Gastrocnemius medialis (tissue), 4 donors: ENCODE measurements at regions not wholly inside any gene's neighbourhood (a gene's known extent, or its start where the extent isn't known, plus 50 kb on each side); places are given as distances from the start of the nearest gene placed in this dataset.

Experiments
- CTCF ChIP-seq, 5 experiments: fragments of 450-650 bp in 3 of 5; fragments of 200-600 bp in 2 of 5; sonication (generic) in 2 of 5; IDR thresholded peaks in 4 of 5; conservative IDR thresholded peaks in 1 of 5; 1 replicate in 4 of 5; 2 replicates in 1 of 5; pipeline ENCODE4 v1.5.1; 2016 to 2019; ENCODE audit warnings: antibody characterized with exemption in 5 of 5, mild to moderate bottlenecking in 3 of 5, moderate library complexity in 3 of 5
- POLR2A ChIP-seq, 2 donors: fragments of 450-650 bp; IDR thresholded peaks; one replicate each; pipeline ENCODE4 v1.6.1; 2017; ENCODE audit warnings: antibody characterized with exemption in 2 of 2, mild to moderate bottlenecking in 2 of 2, moderate library complexity in 2 of 2

GRCh38 chr15:70242951-70243685 is 145.4 kb upstream of the TLE3 start:
- TF ChIP-seq CTCF (IDR thresholded peaks at IDR 0.05 in 4 of 5, conservative IDR thresholded peaks at IDR 0.05 in 1 of 5) (no peak), POLR2A (IDR thresholded peaks at IDR 0.05) (no peak)
